ENCODE measurements at regions not wholly inside any gene's neighbourhood (a gene's known extent, or its start where the extent isn't known, plus 50 kb on each side); places are given as distances from the start of the nearest gene placed in this dataset.

DNA sequence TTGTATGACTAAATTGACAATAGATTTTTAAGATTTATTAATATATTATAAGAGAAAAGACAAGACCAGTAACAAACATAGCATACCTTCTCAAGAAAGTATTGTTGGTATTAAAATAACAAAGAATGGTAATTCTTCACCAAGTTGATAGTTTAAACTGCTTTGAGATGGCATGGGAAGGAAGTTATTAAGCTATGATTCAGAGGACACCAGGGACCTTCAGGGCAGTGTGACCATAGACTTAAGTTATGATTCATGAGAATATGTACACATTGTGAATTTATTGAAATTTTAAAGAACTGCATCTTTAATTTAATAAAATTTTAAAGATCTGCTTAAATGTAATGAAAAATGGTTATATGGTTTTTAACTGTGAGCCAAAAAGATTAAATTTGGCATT, 205.7 kb downstream of the DSEL start:
- intact Hi-C loops (cut with micrococcal nuclease) = no loop called here
- DNase-seq (no peak), ATAC-seq (no peak)

DNA sequence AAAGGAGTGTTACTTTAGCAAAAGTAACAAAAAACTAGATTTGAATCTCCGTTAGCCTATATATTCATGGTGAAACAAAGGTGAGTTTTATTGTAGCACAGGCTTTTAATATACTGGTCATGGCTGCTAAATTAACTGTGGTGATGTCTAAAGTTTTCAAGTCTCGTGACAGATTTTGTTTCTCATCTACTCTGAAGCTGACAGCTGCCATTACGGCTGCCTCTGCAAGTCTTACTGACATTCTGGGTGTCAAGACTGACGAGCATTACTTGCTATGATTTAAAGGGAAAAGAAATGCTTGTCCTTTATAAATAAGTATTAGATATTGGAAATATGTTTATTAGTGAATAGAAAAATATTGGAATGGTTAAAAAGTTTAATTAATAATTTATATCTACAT, 207.7 kb downstream of the DSEL start:
- peaks cover 0 to 3% (median 0%) of the 10 kb centered on the region in 5 donors for H3K27me3 Mint-ChIP-seq
- intact Hi-C loops (cut with micrococcal nuclease) = no loop called here
- H3K36me3 ChIP-seq (ENCODE audit: control insufficient read depth in 2 of 3, insufficient read depth in 3 of 3, low read length in 3 of 3) = no peaks in the 10 kb centered on the region
- peaks cover 0 to 6% (median 0%) of the 10 kb centered on the region in 7 donors for H3K4me1 Mint-ChIP-seq
- no peaks in the 10 kb centered on the region for H3K9me3 ChIP-seq (ENCODE audit: control insufficient read depth in 2 of 3, low read length in 3 of 3)
- no peak overlapping the region for H3K4me3 Mint-ChIP-seq
- H3K36me3 Mint-ChIP-seq = no peaks in the 10 kb centered on the region
- POLR2A ChIA-PET = no interaction called here
- H3K27ac ChIP-seq (ENCODE audit: low read depth, low read length) = no peak overlapping the region
- H3K27me3 ChIP-seq (ENCODE audit: control insufficient read depth in 2 of 2, insufficient read depth in 2 of 2, low read length in 2 of 2) = no peaks in the 10 kb centered on the region
- CTCF ChIA-PET = no interaction called here
- no peak overlapping the region for H3K4me3 ChIP-seq (ENCODE audit: low read length)
- no peak for DNase-seq
- H3K4me1 ChIP-seq (ENCODE audit: control insufficient read depth in 2 of 2, insufficient read depth in 2 of 2, low read length in 2 of 2) = peaks cover 0 to 2% of the 10 kb centered on the region in 2 donors
- H3K27ac Mint-ChIP-seq = no peak overlapping the region
- ATAC-seq = no peak
- H3K9me3 Mint-ChIP-seq = no peaks in the 10 kb centered on the region

More for the DNA sequence above, 205.7 kb downstream of the DSEL start:
- no peaks in the 10 kb centered on the region for H3K36me3 Mint-ChIP-seq
- Histone ChIP-seq H3K36me3 (ENCODE audit: control insufficient read depth in 2 of 3, insufficient read depth in 3 of 3, low read length in 3 of 3) (no peaks in the 10 kb centered on the region), H3K9me3 (ENCODE audit: control insufficient read depth in 2 of 3, low read length in 3 of 3) (no peaks in the 10 kb centered on the region), H3K4me1 (ENCODE audit: control insufficient read depth in 2 of 2, insufficient read depth in 2 of 2, low read length in 2 of 2) (no peaks in the 10 kb centered on the region), H3K27me3 (ENCODE audit: control insufficient read depth in 2 of 2, insufficient read depth in 2 of 2, low read length in 2 of 2) (no peaks in the 10 kb centered on the region), H3K27ac (ENCODE audit: low read depth, low read length) (no peak overlapping the region), H3K4me3 (ENCODE audit: low read length) (no peak overlapping the region)
- no peaks in the 10 kb centered on the region for H3K9me3 Mint-ChIP-seq
- ChIA-PET POLR2A (no interaction called here), CTCF (no interaction called here)
- H3K27ac Mint-ChIP-seq = no peak overlapping the region
- no peaks in the 10 kb centered on the region for H3K4me1 Mint-ChIP-seq
- H3K27me3 Mint-ChIP-seq = peaks cover 0 to 3% (median 0%) of the 10 kb centered on the region in 5 donors
- H3K4me3 Mint-ChIP-seq = no peak overlapping the region

DNA sequence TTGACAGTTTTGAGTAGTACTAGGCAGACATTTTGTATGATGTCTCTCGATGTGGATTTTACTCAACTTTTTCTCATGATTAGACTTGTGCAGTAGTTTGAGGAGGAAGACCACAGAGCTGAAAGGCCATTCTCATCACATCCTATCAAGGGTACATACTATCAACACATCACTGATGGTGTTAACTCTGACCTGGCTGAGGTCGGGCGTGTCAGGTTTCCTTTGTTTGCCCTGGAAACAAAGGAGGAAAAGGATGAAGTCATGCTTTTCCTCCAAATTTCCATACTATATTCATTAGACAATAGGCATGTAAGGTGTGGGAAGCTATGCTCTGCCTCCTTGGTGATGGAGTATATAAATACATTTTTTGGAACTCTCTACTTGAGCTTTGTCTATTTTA, 211.1 kb downstream of the DSEL start:
- no peak for DNase-seq
- Histone ChIP-seq H3K9me3 (ENCODE audit: control insufficient read depth in 2 of 3, low read length in 3 of 3) (peaks cover 0 to 5% (median 0%) of the 10 kb centered on the region in 3 experiments), H3K4me3 (ENCODE audit: low read length) (no peak overlapping the region), H3K4me1 (ENCODE audit: control insufficient read depth in 2 of 2, insufficient read depth in 2 of 2, low read length in 2 of 2) (peaks cover 0 to 4% of the 10 kb centered on the region in 2 donors), H3K27me3 (ENCODE audit: control insufficient read depth in 2 of 2, insufficient read depth in 2 of 2, low read length in 2 of 2) (no peaks in the 10 kb centered on the region), H3K27ac (ENCODE audit: low read depth, low read length) (no peak overlapping the region), H3K36me3 (ENCODE audit: control insufficient read depth in 2 of 3, insufficient read depth in 3 of 3, low read length in 3 of 3) (no peaks in the 10 kb centered on the region)
- H3K4me1 Mint-ChIP-seq = peaks cover 3 to 19% (median 12%) of the 10 kb centered on the region in 7 donors
- ChIA-PET CTCF (interaction anchor here (0.7 kb wide), 1 partner anchor 20 kb away, joined by 3 read pairs; no protein-coding TSS in a partner anchor), POLR2A (no interaction called here)
- intact Hi-C loops (cut with micrococcal nuclease) = no loop called here
- no peak overlapping the region for H3K4me3 Mint-ChIP-seq
- no peak overlapping the region for H3K27ac Mint-ChIP-seq
- H3K36me3 Mint-ChIP-seq = peaks cover 0 to 8% (median 4%) of the 10 kb centered on the region in 5 donors
- peaks cover 4 to 21% (median 8%) of the 10 kb centered on the region in 11 donors for H3K9me3 Mint-ChIP-seq
- H3K27me3 Mint-ChIP-seq = peaks cover 0 to 3% (median 0%) of the 10 kb centered on the region in 5 donors
- ATAC-seq = no peak

DNA sequence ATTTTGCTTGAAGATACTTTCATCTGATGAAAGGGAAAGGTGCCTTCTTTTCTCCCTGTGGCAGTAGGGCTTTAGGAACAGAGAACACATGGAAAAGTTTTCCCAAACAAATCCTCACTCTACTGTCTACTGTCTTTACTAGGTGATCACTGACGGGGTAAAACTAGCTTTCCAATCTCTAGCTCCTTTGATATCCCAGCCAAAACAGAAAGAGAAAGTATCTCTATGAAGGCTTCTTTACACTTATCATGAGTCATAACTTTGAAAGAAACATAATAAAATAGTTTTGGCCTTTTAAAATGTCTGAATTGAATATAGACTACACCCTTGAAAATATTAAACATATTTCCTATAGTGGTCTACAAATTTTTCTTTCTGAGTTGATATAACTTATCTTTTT, 214.5 kb downstream of the DSEL start:
- Mint-ChIP-seq H3K4me3 (peak overlapping the region in 8 of 10 donors; percentile 4 to 66 (median 52)), H3K4me1 (peaks cover 3 to 19% (median 12%) of the 10 kb centered on the region in 7 donors), H3K36me3 (peaks cover 0 to 9% (median 4%) of the 10 kb centered on the region in 5 donors), H3K9me3 (peaks cover 4 to 36% (median 17%) of the 10 kb centered on the region in 11 donors), H3K27me3 (no peaks in the 10 kb centered on the region), H3K27ac (peak overlapping the region; percentile 47 to 90 (median 71))
- intact Hi-C loops (cut with micrococcal nuclease) = loop anchor here in 1 of 2 donors (2.0 kb wide), 1 partner anchor 215 kb away; the partner anchor contains the start of gene DSEL
- DNase-seq (peak in 2 of 9 donors; percentile 9 to 10), ATAC-seq (no peak)
- Histone ChIP-seq H3K36me3 (ENCODE audit: control insufficient read depth in 2 of 3, insufficient read depth in 3 of 3, low read length in 3 of 3) (no peaks in the 10 kb centered on the region), H3K4me3 (ENCODE audit: low read length) (no peak overlapping the region), H3K9me3 (ENCODE audit: control insufficient read depth in 2 of 3, low read length in 3 of 3) (peaks cover 0 to 16% (median 0%) of the 10 kb centered on the region in 3 experiments), H3K4me1 (ENCODE audit: control insufficient read depth in 2 of 2, insufficient read depth in 2 of 2, low read length in 2 of 2) (peaks cover 0 to 4% of the 10 kb centered on the region in 2 donors), H3K27ac (ENCODE audit: low read depth, low read length) (no peak overlapping the region), H3K27me3 (ENCODE audit: control insufficient read depth in 2 of 2, insufficient read depth in 2 of 2, low read length in 2 of 2) (no peaks in the 10 kb centered on the region)
- ChIA-PET POLR2A (no interaction called here), CTCF (no interaction called here)

DNA sequence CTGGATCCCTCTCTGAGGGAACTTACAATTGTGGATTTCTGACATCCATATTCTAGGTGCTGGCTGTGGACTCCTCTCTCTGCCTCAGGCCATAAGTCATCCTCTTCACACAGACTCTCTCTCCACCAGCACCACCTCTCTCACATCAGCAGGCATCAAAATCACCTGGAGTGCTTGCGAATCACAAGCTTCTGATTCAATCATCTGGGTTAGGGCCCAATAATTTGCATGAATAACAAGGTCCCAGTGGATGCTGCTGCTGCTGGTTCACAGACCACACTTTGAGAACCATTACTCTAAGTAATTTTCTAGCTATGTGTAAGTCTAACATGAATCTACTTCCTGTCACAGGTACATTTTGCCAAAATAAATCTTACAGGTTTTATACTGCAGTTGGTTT, 214.9 kb downstream of the DSEL start:
- Mint-ChIP-seq H3K36me3 (peaks cover 0 to 9% (median 4%) of the 10 kb centered on the region in 5 donors), H3K9me3 (peaks cover 4 to 36% (median 17%) of the 10 kb centered on the region in 11 donors), H3K27me3 (no peaks in the 10 kb centered on the region), H3K4me1 (peaks cover 3 to 19% (median 12%) of the 10 kb centered on the region in 7 donors), H3K4me3 (peak overlapping the region in 8 of 10 donors; percentile 14 to 66 (median 58)), H3K27ac (peak overlapping the region in 8 of 9 donors; percentile 47 to 90 (median 72))
- Histone ChIP-seq H3K4me1 (ENCODE audit: control insufficient read depth in 2 of 2, insufficient read depth in 2 of 2, low read length in 2 of 2) (peaks cover 0 to 4% of the 10 kb centered on the region in 2 donors), H3K27ac (ENCODE audit: low read depth, low read length) (no peak overlapping the region), H3K36me3 (ENCODE audit: control insufficient read depth in 2 of 3, insufficient read depth in 3 of 3, low read length in 3 of 3) (no peaks in the 10 kb centered on the region), H3K9me3 (ENCODE audit: control insufficient read depth in 2 of 3, low read length in 3 of 3) (peaks cover 0 to 16% (median 0%) of the 10 kb centered on the region in 3 experiments), H3K4me3 (ENCODE audit: low read length) (no peak overlapping the region), H3K27me3 (ENCODE audit: control insufficient read depth in 2 of 2, insufficient read depth in 2 of 2, low read length in 2 of 2) (no peaks in the 10 kb centered on the region)
- intact Hi-C loops (cut with micrococcal nuclease) = no loop called here
- ChIA-PET CTCF (interaction anchor here (0.6 kb wide), 1 partner anchor 13 kb away, joined by 3 read pairs; no protein-coding TSS in a partner anchor), POLR2A (no interaction called here)
- no peak for ATAC-seq
- DNase-seq = no peak

DNA sequence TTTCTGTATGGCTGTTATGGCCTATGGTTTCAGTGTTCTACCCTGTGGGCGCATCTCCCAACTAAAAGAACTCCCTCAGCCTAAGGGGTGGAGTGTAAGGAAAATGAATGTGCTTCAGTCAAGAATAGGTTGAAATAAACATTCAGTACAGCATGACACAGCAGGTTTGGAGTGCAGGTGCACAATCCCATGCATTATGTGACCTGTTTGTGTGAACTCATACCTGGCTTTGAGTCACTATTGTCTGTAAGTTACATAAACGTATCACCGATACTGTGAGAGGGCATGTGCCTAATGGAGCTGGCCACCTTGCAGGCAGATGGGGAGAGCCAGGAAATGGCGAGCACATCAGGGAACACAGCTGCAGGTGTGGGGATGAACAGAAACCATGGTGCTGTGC, 216.0 kb downstream of the DSEL start:
- Histone ChIP-seq H3K9me3 (ENCODE audit: control insufficient read depth in 2 of 3, low read length in 3 of 3) (peaks cover 0 to 16% (median 0%) of the 10 kb centered on the region in 3 experiments), H3K27me3 (ENCODE audit: control insufficient read depth in 2 of 2, insufficient read depth in 2 of 2, low read length in 2 of 2) (no peaks in the 10 kb centered on the region), H3K36me3 (ENCODE audit: control insufficient read depth in 2 of 3, insufficient read depth in 3 of 3, low read length in 3 of 3) (no peaks in the 10 kb centered on the region), H3K4me1 (ENCODE audit: control insufficient read depth in 2 of 2, insufficient read depth in 2 of 2, low read length in 2 of 2) (peaks cover 0 to 4% of the 10 kb centered on the region in 2 donors), H3K4me3 (ENCODE audit: low read length) (no peak overlapping the region), H3K27ac (ENCODE audit: low read depth, low read length) (no peak overlapping the region)
- Mint-ChIP-seq H3K9me3 (peaks cover 4 to 36% (median 17%) of the 10 kb centered on the region in 11 donors), H3K27ac (no peak overlapping the region), H3K4me1 (peaks cover 3 to 19% (median 12%) of the 10 kb centered on the region in 7 donors), H3K4me3 (peak overlapping the region in 1 of 10 donors; percentile 9), H3K36me3 (peaks cover 0 to 9% (median 4%) of the 10 kb centered on the region in 5 donors), H3K27me3 (no peaks in the 10 kb centered on the region)
- DNase-seq = peak in 7 of 9 donors; percentile 5 to 48 (median 21)
- POLR2A ChIA-PET = no interaction called here
- intact Hi-C loops (cut with micrococcal nuclease) = no loop called here
- no peak for ATAC-seq
- CTCF ChIA-PET = no interaction called here

DNA sequence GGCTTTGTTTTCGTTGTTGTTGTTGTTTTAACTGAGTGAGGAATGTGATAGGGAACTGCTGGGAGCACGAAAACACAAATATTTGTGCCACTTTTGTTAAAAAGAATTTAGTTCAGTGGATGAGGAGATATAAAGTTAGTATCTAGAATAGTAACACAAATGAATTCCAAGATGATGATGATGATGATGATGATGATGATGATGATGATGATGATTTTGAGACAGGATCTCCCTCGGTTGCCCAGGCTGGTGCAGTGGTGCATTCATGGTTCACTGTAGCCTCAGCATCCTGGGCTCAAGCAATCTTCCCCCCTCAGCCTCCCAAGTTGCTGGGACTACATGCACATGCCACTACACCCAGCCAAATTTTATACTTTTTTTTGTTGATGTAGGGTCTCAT, 223.7 kb downstream of the DSEL start:
- Histone ChIP-seq H3K4me3 (ENCODE audit: low read length) (no peak overlapping the region), H3K27me3 (ENCODE audit: control insufficient read depth in 2 of 2, insufficient read depth in 2 of 2, low read length in 2 of 2) (no peaks in the 10 kb centered on the region), H3K27ac (ENCODE audit: low read depth, low read length) (no peak overlapping the region), H3K9me3 (ENCODE audit: control insufficient read depth in 2 of 3, low read length in 3 of 3) (no peaks in the 10 kb centered on the region), H3K4me1 (ENCODE audit: control insufficient read depth in 2 of 2, insufficient read depth in 2 of 2, low read length in 2 of 2) (no peaks in the 10 kb centered on the region), H3K36me3 (ENCODE audit: control insufficient read depth in 2 of 3, insufficient read depth in 3 of 3, low read length in 3 of 3) (no peaks in the 10 kb centered on the region)
- DNase-seq (no peak), ATAC-seq (no peak)
- Mint-ChIP-seq H3K4me3 (no peak overlapping the region), H3K4me1 (no peaks in the 10 kb centered on the region), H3K9me3 (peaks cover 0 to 9% (median 1%) of the 10 kb centered on the region in 11 donors), H3K36me3 (no peaks in the 10 kb centered on the region), H3K27me3 (no peaks in the 10 kb centered on the region), H3K27ac (no peak overlapping the region)
- intact Hi-C loops (cut with micrococcal nuclease) = no loop called here
- ChIA-PET CTCF (no interaction called here), POLR2A (no interaction called here)
